H1 (cell line): ENCODE measurements at regions not wholly inside any gene's neighbourhood (a gene's known extent, or its start where the extent isn't known, plus 50 kb on each side); places are given as distances from the start of the nearest gene placed in this dataset.

ENCODE experiments used
- SP4 ChIP-seq: IDR thresholded peaks from 2 replicates; pipeline ENCODE4 v1.6.1; 2012; ENCODE audit warnings: low read length, inconsistent platforms
- TAF7 ChIP-seq: optimal IDR thresholded peaks from 2 replicates; pipeline ENCODE3; 2011; ENCODE audit warnings: low read depth, mild to moderate bottlenecking, inconsistent platforms, low read length, moderate library complexity, borderline replicate concordance
- TF ChIP-seq, protein P1 (sequence below), 3 experiments: IDR thresholded peaks; 1 replicate in 2 of 3; 2 replicates in 1 of 3; pipeline versions ENCODE4 v1.5.1 to v1.6.1; 2011; ENCODE audit warnings: low read length in 3 of 3, mild to moderate bottlenecking in 3 of 3, inconsistent platforms in 2 of 3, low read depth in 1 of 3, moderate library complexity in 1 of 3; ENCODE audit not compliant: insufficient read depth in 1 of 3; ENCODE audit errors: control extremely low read depth in 1 of 3
- TF ChIP-seq, protein P2 (sequence below): IDR thresholded peaks from 2 replicates; pipeline ENCODE4 v1.6.1; 2011; ENCODE audit warnings: low read length, improper control_type of control experiment

DNA sequence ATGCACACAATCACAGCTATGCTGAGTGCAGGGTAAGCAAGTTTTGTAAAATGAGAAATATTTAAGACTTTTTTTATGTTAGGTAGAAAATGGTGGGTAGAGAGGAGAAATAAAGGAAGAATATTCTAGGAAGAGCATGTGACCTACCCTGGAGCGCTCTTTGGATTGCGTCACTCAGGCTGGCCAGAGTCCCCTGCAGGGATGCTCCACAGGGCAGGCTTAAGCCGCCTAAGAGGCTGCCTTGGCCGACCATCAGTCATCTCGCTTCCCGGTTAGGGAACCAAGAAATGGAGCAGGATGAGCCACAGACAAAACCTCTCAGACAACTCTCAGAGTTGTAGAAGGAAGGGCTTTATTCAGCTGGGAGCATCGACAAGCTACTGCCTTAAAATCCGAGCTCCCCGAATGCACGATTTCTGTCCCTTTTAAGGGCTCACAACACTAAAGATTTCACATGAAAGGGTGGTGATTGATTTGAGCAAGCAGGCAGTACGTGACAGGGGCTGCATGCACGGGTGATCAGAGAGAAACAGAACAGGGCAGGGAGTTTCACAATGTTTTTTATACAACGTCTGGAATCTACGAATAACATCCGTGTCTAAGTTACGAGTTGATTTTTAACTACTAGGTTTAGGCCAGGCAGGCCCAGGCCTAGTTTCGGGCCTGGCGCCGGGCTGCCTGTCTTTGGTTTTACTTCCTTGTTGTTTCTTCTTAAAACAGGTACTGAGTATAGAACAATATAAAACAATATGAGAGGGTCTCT lies 1072.0 kb downstream of the CBLN2 start:
- TF ChIP-seq TAF7 (no peak), SP4 (no peak)
- TF ChIP-seq, protein P1, sequence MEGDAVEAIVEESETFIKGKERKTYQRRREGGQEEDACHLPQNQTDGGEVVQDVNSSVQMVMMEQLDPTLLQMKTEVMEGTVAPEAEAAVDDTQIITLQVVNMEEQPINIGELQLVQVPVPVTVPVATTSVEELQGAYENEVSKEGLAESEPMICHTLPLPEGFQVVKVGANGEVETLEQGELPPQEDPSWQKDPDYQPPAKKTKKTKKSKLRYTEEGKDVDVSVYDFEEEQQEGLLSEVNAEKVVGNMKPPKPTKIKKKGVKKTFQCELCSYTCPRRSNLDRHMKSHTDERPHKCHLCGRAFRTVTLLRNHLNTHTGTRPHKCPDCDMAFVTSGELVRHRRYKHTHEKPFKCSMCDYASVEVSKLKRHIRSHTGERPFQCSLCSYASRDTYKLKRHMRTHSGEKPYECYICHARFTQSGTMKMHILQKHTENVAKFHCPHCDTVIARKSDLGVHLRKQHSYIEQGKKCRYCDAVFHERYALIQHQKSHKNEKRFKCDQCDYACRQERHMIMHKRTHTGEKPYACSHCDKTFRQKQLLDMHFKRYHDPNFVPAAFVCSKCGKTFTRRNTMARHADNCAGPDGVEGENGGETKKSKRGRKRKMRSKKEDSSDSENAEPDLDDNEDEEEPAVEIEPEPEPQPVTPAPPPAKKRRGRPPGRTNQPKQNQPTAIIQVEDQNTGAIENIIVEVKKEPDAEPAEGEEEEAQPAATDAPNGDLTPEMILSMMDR (IDR thresholded peaks at IDR 0.05; ENCODE audit: control extremely low read depth in 1 of 3, insufficient read depth in 1 of 3, low read depth in 1 of 3, low read length in 3 of 3): no peak
- TF ChIP-seq, protein P2, sequence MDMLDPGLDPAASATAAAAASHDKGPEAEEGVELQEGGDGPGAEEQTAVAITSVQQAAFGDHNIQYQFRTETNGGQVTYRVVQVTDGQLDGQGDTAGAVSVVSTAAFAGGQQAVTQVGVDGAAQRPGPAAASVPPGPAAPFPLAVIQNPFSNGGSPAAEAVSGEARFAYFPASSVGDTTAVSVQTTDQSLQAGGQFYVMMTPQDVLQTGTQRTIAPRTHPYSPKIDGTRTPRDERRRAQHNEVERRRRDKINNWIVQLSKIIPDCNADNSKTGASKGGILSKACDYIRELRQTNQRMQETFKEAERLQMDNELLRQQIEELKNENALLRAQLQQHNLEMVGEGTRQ: no peak
